Right lobe of liver (tissue), 6 donors: ENCODE measurements at regions not wholly inside any gene's neighbourhood (a gene's known extent, or its start where the extent isn't known, plus 50 kb on each side); places are given as distances from the start of the nearest gene placed in this dataset.

Source experiments
- ATAC-seq, 4 donors: fragments of 200-7000 bp; cut with Tn5 transposase; one replicate each; pipeline ENCODE4 v1.9.1; 2020; ENCODE audit warnings: mild to moderate bottlenecking in 4 of 4, moderate library complexity in 4 of 4
- DNase-seq, 3 donors: peaks; one replicate each; pipeline ENCODE4 v3.0.0-alpha.2; 2020
- H3K27ac ChIP-seq, 3 donors: fragments of 200-600 bp; one replicate each; pipeline ENCODE4 v1.8.0; 2022
- H3K27me3 ChIP-seq, 2 donors: fragments of 200-600 bp; one replicate each; pipeline ENCODE4 v1.8.0; 2022
- H3K36me3 ChIP-seq, 4 donors: fragments of 200-600 bp; sonication (generic) in 1 of 4; one replicate each; pipeline versions ENCODE4 v1.5.1 to v1.8.0; 2017 to 2022; ENCODE audit warnings: control low read depth in 1 of 4
- H3K4me1 ChIP-seq, 4 donors: fragments of 200-600 bp; sonication (generic) in 1 of 4; one replicate each; pipeline versions ENCODE4 v1.5.1 to v1.8.0; 2017 to 2022; ENCODE audit warnings: control low read depth in 1 of 4
- H3K4me3 ChIP-seq, 3 donors: fragments of 200-600 bp; one replicate each; pipeline ENCODE4 v1.8.0; 2022
- H3K9me3 ChIP-seq, 4 donors: fragments of 200-600 bp; sonication (generic) in 1 of 4; one replicate each; pipeline versions ENCODE4 v1.5.1 to v1.8.0; 2017 to 2022; ENCODE audit warnings: control low read depth in 1 of 4
- CTCF ChIP-seq, 4 donors: fragments of 200-600 bp in 3 of 4; fragments of 450-650 bp in 1 of 4; IDR thresholded peaks; one replicate each; pipeline versions ENCODE4 v1.5.1 to v1.8.0; 2016 to 2022; ENCODE audit warnings: antibody characterized with exemption in 4 of 4, mild to moderate bottlenecking in 2 of 4
- POLR2A ChIP-seq: fragments of 450-650 bp; IDR thresholded peaks from one replicate; pipeline ENCODE4 v1.6.1; 2017; ENCODE audit warnings: antibody characterized with exemption, mild to moderate bottlenecking
- WGBS: methylation state at CpG from one replicate; pipeline ENCODE4 v1.1.6; 2018; ENCODE audit warnings: low coverage, low lambda C conversion rate; ENCODE audit not compliant: insufficient coverage; ENCODE audit errors: missing lambda C conversion rate; 5-methylcytosine and 5-hydroxymethylcytosine counted together
- intact Hi-C, 2 donors: fragments of 100-400 bp; cut with DNase I; formaldehyde crosslinking; loops; one replicate each; pipeline versions ENCODE4 v1.11.2 to v1.14.1; 2022
- donor health status: DM: no; HTN: yes; CAD: no.
- donor health status: DM: no; HTN: no; CAD: no.
- donor health status: DM: no; HTN: no; CAD: no.
- donor health status: DM: no; HTN: yes; CAD: no.
- donor health status: DM: no; HTN: yes; CAD: no.

- Histone ChIP-seq H3K36me3 (no peaks in the 10 kb centered on the region), H3K9me3 (no peaks in the 10 kb centered on the region), H3K27me3 (no peaks in the 10 kb centered on the region), H3K4me1 (peaks cover 0 to 11% (median 5%) of the 10 kb centered on the region in 4 donors), H3K27ac (no peak overlapping the region), H3K4me3 (no peak overlapping the region)
- ATAC-seq (no peak), DNase-seq (no peak)
- no peak for TF ChIP-seq CTCF (IDR thresholded peaks at IDR 0.05)
- no peak for TF ChIP-seq POLR2A
- intact Hi-C loops: no loop called here
- WGBS: 80% methylated on average over 1 of the region's 1 CpG
Measured at GRCh38 chr6:139540894-139541293, 166.4 kb upstream of the CITED2 start.

GRCh38 chr6:139540276-139540675 lies 165.8 kb upstream of the CITED2 start:
- ATAC-seq: peak in 3 of 4 donors; percentile 31 to 36 (median 35)
- H3K36me3 ChIP-seq: no peaks in the 10 kb centered on the region
- intact Hi-C loops: no loop called here
- TF ChIP-seq CTCF (IDR thresholded peaks at IDR 0.05) (no peak), POLR2A (no peak)
- H3K4me1 ChIP-seq: peaks cover 0 to 11% (median 5%) of the 10 kb centered on the region in 4 donors
- no peak for DNase-seq
- H3K4me3 ChIP-seq: no peak overlapping the region
- 45% methylated on average over 4 of the region's 5 CpGs for WGBS
- H3K27me3 ChIP-seq: no peaks in the 10 kb centered on the region
- no peak overlapping the region for H3K27ac ChIP-seq
- no peaks in the 10 kb centered on the region for H3K9me3 ChIP-seq

GRCh38 chr6:139539852-139540251 lies 165.4 kb upstream of the CITED2 start:
- WGBS: 91% methylated on average over 10 of the region's 12 CpGs
- Histone ChIP-seq H3K4me1 (peaks cover 0 to 11% (median 5%) of the 10 kb centered on the region in 4 donors), H3K9me3 (no peaks in the 10 kb centered on the region), H3K27ac (no peak overlapping the region), H3K4me3 (no peak overlapping the region), H3K36me3 (no peaks in the 10 kb centered on the region), H3K27me3 (no peaks in the 10 kb centered on the region)
- DNase-seq (no peak), ATAC-seq (peak in 2 of 4 donors; percentile 19 to 30)
- TF ChIP-seq POLR2A (no peak), CTCF (IDR thresholded peaks at IDR 0.05) (no peak)
- intact Hi-C loops: no loop called here

- 87% methylated on average over 7 of the region's 7 CpGs for WGBS
- no peak for ATAC-seq
- no peak for DNase-seq
- Histone ChIP-seq H3K36me3 (no peaks in the 10 kb centered on the region), H3K27ac (no peak overlapping the region), H3K4me3 (no peak overlapping the region), H3K4me1 (peaks cover 0 to 15% (median 7%) of the 10 kb centered on the region in 4 donors), H3K27me3 (no peaks in the 10 kb centered on the region), H3K9me3 (no peaks in the 10 kb centered on the region)
- intact Hi-C loops: no loop called here
- TF ChIP-seq CTCF (IDR thresholded peaks at IDR 0.05) (no peak), POLR2A (no peak)
Measured at GRCh38 chr6:139538366-139538765, 163.9 kb upstream of the CITED2 start.
